ENCODE measurements at regions not wholly inside any gene's neighbourhood (a gene's known extent, or its start where the extent isn't known, plus 50 kb on each side); places are given as distances from the start of the nearest gene placed in this dataset.

GRCh38 chr5:44495280-44495679 is 106.1 kb upstream of the FGF10 start:
- intact Hi-C loops (cut with micrococcal nuclease), result no loop called here
- BruUV-seq (replicated peaks), result no TSS peak
- in situ Hi-C loops (cut with MboI; ENCODE audit: low sequenced_read_pairs), result no loop called here
- Histone ChIP-seq H4K20me1 (ENCODE audit: insufficient read depth, low read length) (no peaks in the 10 kb centered on the region), H3K4ac (ENCODE audit: low read depth, low read length) (no peak overlapping the region), H3K9ac (ENCODE audit: low read depth, low read length) (no peak overlapping the region), H3K4me1 (ENCODE audit: control insufficient read depth, insufficient read depth, low read length) (no peaks in the 10 kb centered on the region), H3K9me1 (ENCODE audit: insufficient read depth, low read length) (no peaks in the 10 kb centered on the region), H4K8ac (ENCODE audit: low read depth in 2 of 2, low read length in 2 of 2) (no peak overlapping the region), H2AK5ac (ENCODE audit: low read depth, low read length) (no peak overlapping the region), H3K4me3 (ENCODE audit: insufficient read depth, low read depth, low read length) (no peak overlapping the region), H3K23ac (ENCODE audit: low read depth, low read length) (no peak overlapping the region), H3K9me3 (ENCODE audit: control insufficient read depth, insufficient read depth, low read length) (no peaks in the 10 kb centered on the region), H3K36me3 (ENCODE audit: control insufficient read depth, insufficient read depth, low read length) (no peaks in the 10 kb centered on the region), H2BK15ac (ENCODE audit: low read depth, low read length) (no peak overlapping the region), H3K27me3 (ENCODE audit: control insufficient read depth, insufficient read depth, low read length) (no peaks in the 10 kb centered on the region), H4K91ac (ENCODE audit: insufficient read depth, low read depth, low read length) (no peak overlapping the region), H4K5ac (ENCODE audit: low read depth, low read length) (no peak overlapping the region), H3K18ac (ENCODE audit: low read depth, low read length) (no peak overlapping the region), H2BK20ac (ENCODE audit: low read depth, low read length) (no peak overlapping the region), H3K56ac (ENCODE audit: extremely low read depth, insufficient read depth, low read length) (no peak overlapping the region), H3K27ac (ENCODE audit: insufficient read depth, low read length) (no peak overlapping the region), H2BK5ac (ENCODE audit: low read depth, low read length, poor library complexity, severe bottlenecking) (no peak overlapping the region), H2AK9ac (replicated peaks; ENCODE audit: low read depth, low read length, poor library complexity) (no peak overlapping the region), H2BK120ac (ENCODE audit: low read depth, low read length) (no peak overlapping the region), H3K79me1 (ENCODE audit: low read depth in 1 of 2, low read length in 2 of 2) (no peaks in the 10 kb centered on the region), H3K14ac (replicated peaks; ENCODE audit: low read depth, low read length) (no peak overlapping the region), H3K4me2 (ENCODE audit: low read depth, low read length) (no peak overlapping the region), H2AFZ (replicated peaks; ENCODE audit: low read length, poor library complexity) (no peak overlapping the region)
- dilution Hi-C loops (cut with HindIII; ENCODE audit: low sequenced_read_pairs, unreplicated experiment), result no loop called here
- ChIA-PET POLR2A (ENCODE audit: unreplicated experiment) (no interaction called here), CTCF (no interaction called here)
- TF ChIP-seq RAD21 (IDR thresholded peaks at IDR 0.05; ENCODE audit: low read length) (no peak), NFE2L2 (IDR thresholded peaks at IDR 0.05; ENCODE audit: low read depth, low read length) (no peak), CTCF (conservative IDR thresholded peaks at IDR 0.05; ENCODE audit: low read depth, low read length) (no peak), RFX5 (IDR thresholded peaks at IDR 0.05; ENCODE audit: low read depth, low read length) (no peak), MAZ (IDR thresholded peaks at IDR 0.05; ENCODE audit: borderline replicate concordance, low read depth, low read length) (no peak)
- DNase-seq (no peak), ATAC-seq (ENCODE audit: low read depth) (no peak)
- WGBS, 2 experiments (ENCODE audit: extremely low coverage in 2 of 2, insufficient read length in 1 of 2), result no CpG with 5 or more reads among the region's 1 CpG

Data from IMR-90 (cell line).